K562 (cell line): ENCODE measurements at regions not wholly inside any gene's neighbourhood (a gene's known extent, or its start where the extent isn't known, plus 50 kb on each side); places are given as distances from the start of the nearest gene placed in this dataset.
A peak's percentile ranks its signal among the peaks of the same experiment; 100 is the strongest.

ENCODE experiments used
- ARNT ChIP-seq, 2 experiments: fragments of 450-650 bp; IDR thresholded peaks; 2 replicates each; pipeline ENCODE4 v1.6.1; 2016; ENCODE audit warnings: mild to moderate bottlenecking in 1 of 2
- CEBPG ChIP-seq, 3 experiments: fragments of 200-800 bp in 1 of 3; sonication (Bioruptor generic) in 1 of 3; sonication (generic) in 1 of 3; formaldehyde crosslinking in 1 of 3; IDR thresholded peaks in 2 of 3; conservative IDR thresholded peaks in 1 of 3; 2 replicates each; pipeline versions ENCODE4 v1.6.1 to v1.8.0; 2016 to 2022; ENCODE audit warnings: missing compliant biosample characterization in 2 of 3, missing genetic modification characterization in 2 of 3, mild to moderate bottlenecking in 1 of 3, missing genetic modification reagents in 1 of 3
- ETV6 ChIP-seq, 3 experiments: fragments of 150-350 bp in 1 of 3; sonication (generic) in 1 of 3; formaldehyde crosslinking in 1 of 3; IDR thresholded peaks; 2 replicates each; pipeline versions ENCODE4 v1.6.1 to v1.8.0; 2014 to 2022; ENCODE audit warnings: borderline replicate concordance in 2 of 3, low read depth in 2 of 3, antibody characterized with exemption in 1 of 3, low read length in 1 of 3, mild to moderate bottlenecking in 1 of 3, missing genetic modification reagents in 1 of 3
- EWSR1 ChIP-seq: fragments of 450-650 bp; IDR thresholded peaks from 2 replicates; pipeline ENCODE4 v1.6.1; 2018; ENCODE audit warnings: borderline replicate concordance, mild to moderate bottlenecking, low read depth, moderate library complexity; ENCODE audit not compliant: partially characterized antibody
- GTF2A2 ChIP-seq: IDR thresholded peaks from 2 replicates; pipeline ENCODE4 v1.6.1; 2016; ENCODE audit warnings: mild to moderate bottlenecking, missing genetic modification characterization, missing compliant biosample characterization
- HNRNPUL1 ChIP-seq: fragments of 200-400 bp; formaldehyde crosslinking; IDR thresholded peaks from 2 replicates; pipeline ENCODE4 v1.6.1; 2017; ENCODE audit warnings: low read length
- MYNN ChIP-seq, 2 experiments: sonication (generic); formaldehyde crosslinking in 1 of 2; IDR thresholded peaks; 2 replicates each; pipeline versions ENCODE4 v1.5.0 to v1.6.1; 2016 to 2020; ENCODE audit warnings: antibody characterized with exemption in 1 of 2, missing genetic modification reagents in 1 of 2
- NFIC ChIP-seq: fragments of 450-650 bp; IDR thresholded peaks from 2 replicates; pipeline ENCODE4 v1.6.1; 2017; ENCODE audit warnings: mild to moderate bottlenecking, inconsistent platforms
- POLR3G ChIP-seq: IDR thresholded peaks from 2 replicates; pipeline ENCODE4 v1.6.1; 2011; ENCODE audit not compliant: insufficient read length, insufficient replicate concordance; ENCODE audit errors: extremely low read depth
- SRSF9 ChIP-seq: fragments of 200-400 bp; formaldehyde crosslinking; IDR thresholded peaks from 2 replicates; pipeline ENCODE4 v1.6.1; 2017; ENCODE audit warnings: low read depth, low read length, borderline replicate concordance
- STAT5A ChIP-seq: IDR thresholded peaks from 2 replicates; pipeline ENCODE4 v1.6.1; 2012; ENCODE audit warnings: low read length, inconsistent platforms, borderline replicate concordance
- STAT5B ChIP-seq: fragments of 250-450 bp; sonication (Bioruptor Pico); IDR thresholded peaks from 2 replicates; pipeline ENCODE4 v1.8.0; 2021; ENCODE audit warnings: mild to moderate bottlenecking, inconsistent platforms
- ZBTB1 ChIP-seq: sonication (generic); formaldehyde crosslinking; IDR thresholded peaks from 2 replicates; pipeline ENCODE4 v1.8.1; 2023; ENCODE audit warnings: missing genetic modification reagents, low read depth, mild to moderate bottlenecking, borderline replicate concordance
- ZFP30 ChIP-seq: fragments of 250-450 bp; sonication (Bioruptor Pico); IDR thresholded peaks from 2 replicates; pipeline ENCODE4 v1.8.0; 2022; ENCODE audit warnings: moderate library complexity, mild to moderate bottlenecking, inconsistent platforms, borderline replicate concordance
- ZNF143 ChIP-seq: sonication (generic); formaldehyde crosslinking; IDR thresholded peaks from 2 replicates; pipeline ENCODE4 v1.9.0; 2022; ENCODE audit warnings: mild to moderate bottlenecking, missing genetic modification reagents
- ZNF324 ChIP-seq: fragments of 250-450 bp; sonication (Bioruptor Pico); IDR thresholded peaks from 2 replicates; pipeline ENCODE4 v1.4.0; 2020; ENCODE audit warnings: mild to moderate bottlenecking
- ZNF695 ChIP-seq: fragments of 450-650 bp; formaldehyde crosslinking; IDR thresholded peaks from 2 replicates; pipeline ENCODE4 v1.4.0; 2020; ENCODE audit warnings: mild to moderate bottlenecking, moderate library complexity
- ZNF785 ChIP-seq: fragments of 250-450 bp; sonication (Bioruptor Pico); IDR thresholded peaks from 2 replicates; pipeline ENCODE4 v1.4.0; 2020; ENCODE audit warnings: mild to moderate bottlenecking
- TF ChIP-seq, protein P1 (sequence below), 2 experiments: fragments of 450-650 bp; conservative IDR thresholded peaks; 2 replicates each; pipeline ENCODE4 v1.6.1; 2017; ENCODE audit warnings: mild to moderate bottlenecking in 2 of 2, moderate library complexity in 2 of 2
- TF ChIP-seq, protein P2 (sequence below): fragments of 450-650 bp; IDR thresholded peaks from 2 replicates; pipeline ENCODE4 v1.6.1; 2016; ENCODE audit warnings: missing biosample characterization, missing genetic modification characterization
- TF ChIP-seq, protein P3 (sequence below), 2 experiments: fragments of 450-650 bp in 1 of 2; sonication (generic) in 1 of 2; formaldehyde crosslinking; conservative IDR thresholded peaks; 2 replicates each; pipeline versions ENCODE4 v1.4.0 to v1.8.1; 2020 to 2022; ENCODE audit warnings: mild to moderate bottlenecking in 1 of 2, missing genetic modification reagents in 1 of 2
- TF ChIP-seq, protein P4 (sequence below): fragments of 250-450 bp; sonication (Bioruptor Pico); IDR thresholded peaks from 2 replicates; pipeline ENCODE4 v1.4.0; 2020; ENCODE audit warnings: mild to moderate bottlenecking, moderate library complexity

DNA sequence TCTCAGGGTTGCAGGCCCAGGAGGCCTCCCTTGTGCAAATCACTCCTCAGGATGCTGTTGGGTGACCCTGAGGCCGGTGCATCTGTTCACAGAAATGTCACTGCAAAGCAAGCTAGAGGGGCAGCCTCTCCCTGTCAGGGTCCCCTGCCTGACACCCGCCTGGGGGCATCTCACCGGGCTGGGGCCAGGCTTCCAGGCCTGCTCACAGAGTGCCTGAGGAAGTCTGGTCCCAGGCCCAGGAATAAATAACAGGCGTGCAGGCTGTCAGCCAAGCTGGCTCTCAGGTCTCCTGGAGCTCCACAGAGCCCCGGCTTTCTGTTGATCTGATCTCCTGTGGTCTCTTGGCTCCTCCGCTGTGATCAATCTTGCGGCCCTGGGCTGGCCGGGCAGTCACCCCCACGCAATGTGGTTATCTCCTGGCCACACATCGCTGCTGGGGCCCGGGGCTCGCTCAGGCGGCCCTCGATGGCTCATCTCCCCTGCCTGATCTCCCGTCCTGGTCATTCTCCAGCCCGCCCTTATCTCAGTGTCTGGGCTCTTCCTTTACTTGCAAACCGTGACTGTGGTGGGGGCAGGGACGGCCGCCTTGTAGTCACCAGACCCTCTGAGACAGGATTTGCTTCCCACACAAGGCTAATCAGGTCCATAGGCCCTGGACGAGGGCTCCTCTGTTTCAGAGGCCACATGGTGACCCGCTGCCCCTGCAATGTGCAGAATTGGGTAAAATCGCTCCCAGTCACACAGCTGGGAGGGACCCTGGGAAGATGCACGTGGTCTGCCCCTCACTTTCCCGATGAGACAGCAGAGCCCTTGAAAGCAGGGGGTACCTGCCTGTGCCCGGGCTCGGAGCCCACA lies 231.2 kb upstream of the GSE1 start (continued):
- TF ChIP-seq, protein P1, sequence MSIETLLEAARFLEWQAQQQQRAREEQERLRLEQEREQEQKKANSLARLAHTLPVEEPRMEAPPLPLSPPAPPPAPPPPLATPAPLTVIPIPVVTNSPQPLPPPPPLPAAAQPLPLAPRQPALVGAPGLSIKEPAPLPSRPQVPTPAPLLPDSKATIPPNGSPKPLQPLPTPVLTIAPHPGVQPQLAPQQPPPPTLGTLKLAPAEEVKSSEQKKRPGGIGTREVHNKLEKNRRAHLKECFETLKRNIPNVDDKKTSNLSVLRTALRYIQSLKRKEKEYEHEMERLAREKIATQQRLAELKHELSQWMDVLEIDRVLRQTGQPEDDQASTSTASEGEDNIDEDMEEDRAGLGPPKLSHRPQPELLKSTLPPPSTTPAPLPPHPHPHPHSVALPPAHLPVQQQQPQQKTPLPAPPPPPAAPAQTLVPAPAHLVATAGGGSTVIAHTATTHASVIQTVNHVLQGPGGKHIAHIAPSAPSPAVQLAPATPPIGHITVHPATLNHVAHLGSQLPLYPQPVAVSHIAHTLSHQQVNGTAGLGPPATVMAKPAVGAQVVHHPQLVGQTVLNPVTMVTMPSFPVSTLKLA (conservative IDR thresholded peaks at IDR 0.05): peak; percentile 87 to 94
- TF ChIP-seq EWSR1 (no peak), NFIC (peak; percentile 98), GTF2A2 (no peak), POLR3G (no peak), ZFP30 (CRISPR knock-in tag) (no peak), HNRNPUL1 (no peak), SRSF9 (no peak), ETV6 (IDR thresholded peaks at IDR 0.05; ENCODE audit: borderline replicate concordance in 1 of 2, low read depth in 2 of 2, low read length in 1 of 2) (peak; percentile 56 to 81; a peak in 2 of 4 replicates), ETV6 (CRISPR knock-in tag; IDR thresholded peaks at IDR 0.05; ENCODE audit: borderline replicate concordance) (0 out of 2 replicates have a peak, but pooled peaks have one; percentile 27), ZNF695 (CRISPR knock-in tag) (no peak), ZNF785 (no peak), MYNN (IDR thresholded peaks at IDR 0.05) (peak; percentile 95), MYNN (CRISPR knock-in tag; IDR thresholded peaks at IDR 0.05) (no peak), STAT5A (peak; percentile 96), ZNF324 (CRISPR knock-in tag) (no peak), ARNT (IDR thresholded peaks at IDR 0.05) (peak; percentile 97 to 98), ZBTB1 (CRISPR knock-in tag) (peak; percentile 96), ZNF143 (CRISPR knock-in tag) (no peak), CEBPG (CRISPR knock-in tag; IDR thresholded peaks at IDR 0.05) (no peak), CEBPG (tag; conservative IDR thresholded peaks at IDR 0.05 in 1 of 2, IDR thresholded peaks at IDR 0.05 in 1 of 2) (no peak), STAT5B (no peak)
- TF ChIP-seq, protein P2, sequence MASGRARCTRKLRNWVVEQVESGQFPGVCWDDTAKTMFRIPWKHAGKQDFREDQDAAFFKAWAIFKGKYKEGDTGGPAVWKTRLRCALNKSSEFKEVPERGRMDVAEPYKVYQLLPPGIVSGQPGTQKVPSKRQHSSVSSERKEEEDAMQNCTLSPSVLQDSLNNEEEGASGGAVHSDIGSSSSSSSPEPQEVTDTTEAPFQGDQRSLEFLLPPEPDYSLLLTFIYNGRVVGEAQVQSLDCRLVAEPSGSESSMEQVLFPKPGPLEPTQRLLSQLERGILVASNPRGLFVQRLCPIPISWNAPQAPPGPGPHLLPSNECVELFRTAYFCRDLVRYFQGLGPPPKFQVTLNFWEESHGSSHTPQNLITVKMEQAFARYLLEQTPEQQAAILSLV (tag): no peak
- TF ChIP-seq, protein P3, sequence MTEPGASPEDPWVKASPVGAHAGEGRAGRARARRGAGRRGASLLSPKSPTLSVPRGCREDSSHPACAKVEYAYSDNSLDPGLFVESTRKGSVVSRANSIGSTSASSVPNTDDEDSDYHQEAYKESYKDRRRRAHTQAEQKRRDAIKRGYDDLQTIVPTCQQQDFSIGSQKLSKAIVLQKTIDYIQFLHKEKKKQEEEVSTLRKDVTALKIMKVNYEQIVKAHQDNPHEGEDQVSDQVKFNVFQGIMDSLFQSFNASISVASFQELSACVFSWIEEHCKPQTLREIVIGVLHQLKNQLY (CRISPR knock-in tag; conservative IDR thresholded peaks at IDR 0.05): no peak
- TF ChIP-seq, protein P4, sequence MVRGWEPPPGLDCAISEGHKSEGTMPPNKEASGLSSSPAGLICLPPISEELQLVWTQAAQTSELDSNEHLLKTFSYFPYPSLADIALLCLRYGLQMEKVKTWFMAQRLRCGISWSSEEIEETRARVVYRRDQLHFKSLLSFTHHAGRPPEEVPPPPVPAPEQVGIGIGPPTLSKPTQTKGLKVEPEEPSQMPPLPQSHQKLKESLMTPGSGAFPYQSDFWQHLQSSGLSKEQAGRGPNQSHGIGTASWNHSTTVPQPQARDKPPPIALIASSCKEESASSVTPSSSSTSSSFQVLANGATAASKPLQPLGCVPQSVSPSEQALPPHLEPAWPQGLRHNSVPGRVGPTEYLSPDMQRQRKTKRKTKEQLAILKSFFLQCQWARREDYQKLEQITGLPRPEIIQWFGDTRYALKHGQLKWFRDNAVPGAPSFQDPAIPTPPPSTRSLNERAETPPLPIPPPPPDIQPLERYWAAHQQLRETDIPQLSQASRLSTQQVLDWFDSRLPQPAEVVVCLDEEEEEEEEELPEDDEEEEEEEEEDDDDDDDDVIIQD (CRISPR knock-in tag): no peak
